HUES64 (cell line): ENCODE measurements at regions not wholly inside any gene's neighbourhood (a gene's known extent, or its start where the extent isn't known, plus 50 kb on each side); places are given as distances from the start of the nearest gene placed in this dataset.

Experiments used
- H3K27ac ChIP-seq: 2 replicates; pipeline ENCODE4 v1.7.0; 2013; ENCODE audit warnings: low read depth, low read length, inconsistent platforms
- H3K27me3 ChIP-seq: 2 replicates; pipeline ENCODE4 v1.6.1; 2013; ENCODE audit warnings: mild to moderate bottlenecking, low read length; ENCODE audit not compliant: insufficient read depth
- H3K36me3 ChIP-seq: 2 replicates; pipeline ENCODE4 v1.6.1; 2013; ENCODE audit warnings: mild to moderate bottlenecking, low read length; ENCODE audit not compliant: insufficient read depth
- H3K4me1 ChIP-seq: 2 replicates; pipeline ENCODE4 v1.6.1; 2013; ENCODE audit warnings: mild to moderate bottlenecking, low read length, moderate library complexity; ENCODE audit not compliant: insufficient read depth
- H3K4me3 ChIP-seq: 2 replicates; pipeline ENCODE4 v1.5.1; 2013; ENCODE audit warnings: mild to moderate bottlenecking, low read length, moderate library complexity
- H3K9ac ChIP-seq: 2 replicates; pipeline ENCODE4 v1.6.1; 2013; ENCODE audit warnings: mild to moderate bottlenecking, low read depth, low read length
- H3K9me3 ChIP-seq: 2 replicates; pipeline ENCODE4 v1.6.1; 2013; ENCODE audit warnings: low read depth, low read length; ENCODE audit not compliant: insufficient read depth
- WGBS: fragments of 150-250, 120-280 bp; methylation state at CpG from one replicate; pipeline ENCODE4 v1.1.7; 2013; ENCODE audit warnings: missing lambda C conversion rate; 5-methylcytosine and 5-hydroxymethylcytosine counted together

GRCh38 chr1:30284728-30285475 lies 438.5 kb downstream of the MATN1 start:
- Histone ChIP-seq H3K27me3 (no peaks in the 10 kb centered on the region), H3K9me3 (no peaks in the 10 kb centered on the region), H3K9ac (no peak overlapping the region), H3K27ac (no peak overlapping the region), H3K36me3 (no peaks in the 10 kb centered on the region), H3K4me3 (no peak overlapping the region), H3K4me1 (no peaks in the 10 kb centered on the region)
- WGBS: 93% methylated on average over 17 of the region's 17 CpGs

DNA sequence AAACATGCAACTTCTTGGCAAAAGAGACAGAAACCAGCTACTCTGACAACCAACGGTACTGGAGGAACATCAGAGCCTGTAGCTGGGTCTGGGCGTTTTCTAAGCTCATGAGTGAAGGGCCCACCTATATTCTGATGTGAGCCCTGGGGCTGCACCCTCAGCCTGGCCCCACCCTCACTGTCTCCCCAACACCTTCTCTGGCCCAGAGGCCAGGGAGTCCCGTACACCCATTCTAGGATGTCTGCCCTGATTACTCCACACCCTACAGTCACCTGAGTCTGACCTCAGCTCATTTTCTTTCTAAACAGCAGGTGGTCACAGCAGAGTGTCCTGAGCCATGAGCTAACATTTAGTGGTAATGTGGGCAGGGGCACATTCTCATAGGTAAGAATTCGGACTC lies 439.2 kb downstream of the MATN1 start:
- Histone ChIP-seq H3K4me3 (no peak overlapping the region), H3K27me3 (no peaks in the 10 kb centered on the region), H3K27ac (no peak overlapping the region), H3K36me3 (no peaks in the 10 kb centered on the region), H3K4me1 (no peaks in the 10 kb centered on the region), H3K9ac (no peak overlapping the region), H3K9me3 (no peaks in the 10 kb centered on the region)
- WGBS: 89% methylated on average over 4 of the region's 4 CpGs

DNA sequence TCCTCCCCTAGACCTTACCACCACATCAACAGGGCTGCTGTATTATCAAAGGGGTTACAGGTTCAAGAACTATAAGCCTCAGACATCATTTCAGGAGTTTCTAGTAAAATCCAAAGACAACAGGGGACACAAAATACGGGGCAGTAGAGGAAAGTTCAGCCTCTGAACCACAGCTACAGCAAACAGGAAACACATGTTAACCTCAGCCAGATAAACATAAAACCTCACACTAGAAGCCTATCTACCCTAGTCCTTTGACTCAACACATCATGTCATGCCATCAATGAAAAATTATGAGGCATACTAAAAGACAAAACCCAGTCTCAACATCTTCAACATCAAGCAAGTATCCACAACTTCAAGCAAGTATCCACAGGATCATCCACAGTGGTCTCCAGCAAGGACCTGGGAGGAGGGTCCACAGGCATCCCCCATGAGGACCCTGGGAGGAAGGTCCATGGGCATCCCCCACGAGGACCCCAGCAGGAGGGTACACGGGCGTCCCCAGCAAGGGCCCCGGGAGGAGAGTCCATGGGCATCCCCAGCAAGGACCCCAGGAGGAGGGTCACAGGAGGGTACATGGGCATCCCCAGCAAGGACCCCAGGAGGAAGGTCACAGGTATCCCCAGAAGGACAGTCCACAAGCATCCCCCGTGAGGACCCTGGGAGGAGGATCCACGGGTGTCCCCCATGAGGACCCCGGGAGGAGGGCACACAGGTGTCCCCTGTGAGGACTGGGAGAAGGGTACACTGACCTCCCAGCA lies 440.0 kb downstream of the MATN1 start:
- 94% methylated on average over 8 of the region's 8 CpGs for WGBS
- no peaks in the 10 kb centered on the region for H3K4me1 ChIP-seq
- H3K4me3 ChIP-seq: no peak overlapping the region
- no peak overlapping the region for H3K9ac ChIP-seq
- H3K36me3 ChIP-seq: no peaks in the 10 kb centered on the region
- no peaks in the 10 kb centered on the region for H3K27me3 ChIP-seq
- no peak overlapping the region for H3K27ac ChIP-seq
- no peaks in the 10 kb centered on the region for H3K9me3 ChIP-seq

DNA sequence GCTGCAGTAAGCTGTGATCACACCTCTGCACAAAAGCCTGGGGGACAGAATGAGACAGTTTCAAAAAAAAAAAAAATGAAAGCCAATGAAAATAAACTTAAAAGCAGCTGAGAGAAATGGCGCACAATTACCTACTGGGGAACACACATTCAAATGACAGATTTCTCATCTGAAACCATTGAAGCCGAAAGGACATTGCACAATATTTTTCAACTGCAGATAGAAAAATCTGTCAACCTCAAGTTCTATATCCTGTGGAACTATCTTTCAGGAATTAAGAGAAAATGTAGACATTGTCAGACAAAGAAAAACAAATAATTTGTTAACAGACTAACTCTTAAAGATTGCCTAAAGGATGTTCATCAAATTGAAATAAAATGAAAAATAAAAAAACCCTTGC lies 442.8 kb downstream of the MATN1 start:
- H3K9ac ChIP-seq: no peak overlapping the region
- no peaks in the 10 kb centered on the region for H3K36me3 ChIP-seq
- H3K27me3 ChIP-seq: no peaks in the 10 kb centered on the region
- WGBS: 95% methylated on average over 2 of the region's 2 CpGs
- no peaks in the 10 kb centered on the region for H3K9me3 ChIP-seq
- no peaks in the 10 kb centered on the region for H3K4me1 ChIP-seq
- H3K27ac ChIP-seq: no peak overlapping the region
- no peak overlapping the region for H3K4me3 ChIP-seq

- Histone ChIP-seq H3K27ac (no peak overlapping the region), H3K4me1 (no peaks in the 10 kb centered on the region)
- WGBS: 86% methylated on average over 6 of the region's 6 CpGs
These were observed 445.5 kb downstream of the MATN1 start for GRCh38 chr1:30277911-30278310.

GRCh38 chr1:30277415-30277814 lies 446.0 kb downstream of the MATN1 start:
- WGBS: 88% methylated on average over 1 of the region's 1 CpG
- Histone ChIP-seq H3K27me3 (no peaks in the 10 kb centered on the region), H3K4me3 (no peak overlapping the region), H3K27ac (no peak overlapping the region), H3K4me1 (no peaks in the 10 kb centered on the region), H3K36me3 (no peaks in the 10 kb centered on the region), H3K9ac (no peak overlapping the region), H3K9me3 (peaks cover 6% of the 10 kb centered on the region)

More at GRCh38 chr1:30277911-30278310, 445.5 kb downstream of the MATN1 start:
- Histone ChIP-seq H3K4me3 (no peak overlapping the region), H3K36me3 (no peaks in the 10 kb centered on the region), H3K27me3 (no peaks in the 10 kb centered on the region), H3K9ac (no peak overlapping the region), H3K9me3 (peaks cover 6% of the 10 kb centered on the region)

GRCh38 chr1:30275926-30276764 lies 447.2 kb downstream of the MATN1 start:
- Histone ChIP-seq H3K4me1 (no peaks in the 10 kb centered on the region), H3K27me3 (no peaks in the 10 kb centered on the region), H3K27ac (no peak overlapping the region), H3K9me3 (peaks cover 6% of the 10 kb centered on the region), H3K9ac (no peak overlapping the region), H3K4me3 (no peak overlapping the region), H3K36me3 (no peaks in the 10 kb centered on the region)
- WGBS: 92% methylated on average over 15 of the region's 15 CpGs

DNA sequence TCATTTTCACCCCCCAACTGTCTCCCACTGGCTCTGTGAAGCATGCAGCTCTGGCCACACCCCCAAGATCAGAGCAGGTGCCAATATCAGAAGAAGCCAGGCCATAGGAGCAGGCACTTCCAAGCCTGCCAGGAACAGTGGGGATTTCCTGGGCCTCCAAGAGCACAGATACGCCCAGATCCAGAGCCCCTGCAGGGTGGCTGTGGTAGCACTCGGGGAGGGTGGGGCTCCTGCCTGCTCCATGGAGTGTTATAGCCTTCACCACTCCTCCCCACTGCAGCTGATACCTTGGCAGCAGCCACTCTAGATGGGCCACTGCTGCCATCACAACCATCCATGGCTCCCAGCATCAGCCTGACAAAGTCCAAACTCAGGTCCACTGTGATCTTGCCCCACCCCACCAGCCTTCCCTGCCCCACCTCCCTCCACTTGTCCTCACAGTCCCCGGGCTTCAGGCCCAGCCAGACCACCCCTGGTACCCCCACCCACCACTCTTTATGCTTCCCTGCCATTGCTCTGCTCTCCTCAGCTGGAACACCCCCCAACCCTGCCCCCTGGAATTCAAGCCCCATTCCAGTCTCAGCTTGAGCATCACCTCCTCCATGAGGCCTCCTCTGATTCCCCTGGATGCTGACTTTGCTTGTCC lies 448.3 kb downstream of the MATN1 start:
- H3K4me1 ChIP-seq: no peaks in the 10 kb centered on the region
- H3K9me3 ChIP-seq: peaks cover 6% of the 10 kb centered on the region
- H3K9ac ChIP-seq: no peak overlapping the region
- H3K27ac ChIP-seq: no peak overlapping the region
- WGBS: 73% methylated on average over 3 of the region's 3 CpGs
- no peaks in the 10 kb centered on the region for H3K36me3 ChIP-seq
- H3K4me3 ChIP-seq: no peak overlapping the region
- no peaks in the 10 kb centered on the region for H3K27me3 ChIP-seq

DNA sequence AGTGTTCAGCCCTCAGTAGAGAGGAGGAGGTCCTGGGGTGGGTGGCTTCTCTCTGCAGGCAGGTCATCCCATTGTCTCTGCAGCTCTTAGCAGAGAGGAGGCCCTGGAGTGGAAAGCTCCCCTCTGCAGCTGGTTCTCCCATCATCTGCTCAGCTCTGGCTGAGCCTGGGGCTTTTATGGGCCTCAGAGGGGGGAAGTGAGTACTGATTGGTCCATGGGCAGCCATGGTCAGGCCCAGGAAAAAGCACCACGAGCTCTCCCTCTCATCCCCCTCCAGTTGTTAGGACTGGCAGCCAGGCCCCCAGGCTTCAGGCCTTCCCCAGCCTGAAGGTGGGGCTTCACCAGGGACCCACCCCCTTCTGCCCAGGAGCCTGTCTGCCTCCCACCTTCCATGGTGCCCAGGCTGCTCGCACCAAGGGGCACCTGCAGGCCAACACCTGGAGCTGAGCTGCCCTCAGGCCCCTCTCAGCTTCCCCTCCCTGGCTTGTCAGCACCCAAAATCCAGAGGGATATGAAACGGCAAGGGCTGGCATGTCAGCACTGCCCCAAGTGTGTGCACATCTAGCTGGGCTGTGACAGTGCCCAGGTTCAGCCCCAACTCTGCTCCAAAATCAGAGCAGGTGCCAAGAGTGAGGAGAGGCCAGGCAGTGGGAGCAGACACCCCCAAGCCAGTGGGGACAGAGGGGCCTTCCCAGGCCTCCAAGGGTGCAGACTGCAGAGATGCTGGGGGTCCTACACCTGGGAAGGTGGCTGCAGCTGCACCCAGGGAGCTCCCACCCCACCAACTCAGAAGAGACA lies 449.0 kb downstream of the MATN1 start:
- H3K27ac ChIP-seq: no peak overlapping the region
- peaks cover 6% of the 10 kb centered on the region for H3K9me3 ChIP-seq
- WGBS: 60% methylated on average over 3 of the region's 3 CpGs
- no peaks in the 10 kb centered on the region for H3K27me3 ChIP-seq
- H3K36me3 ChIP-seq: no peaks in the 10 kb centered on the region
- H3K4me1 ChIP-seq: no peaks in the 10 kb centered on the region
- H3K9ac ChIP-seq: no peak overlapping the region
- no peak overlapping the region for H3K4me3 ChIP-seq

- no peak overlapping the region for H3K27ac ChIP-seq
- H3K4me3 ChIP-seq: no peak overlapping the region
- 96% methylated on average over 5 of the region's 5 CpGs for WGBS
These were observed 449.9 kb downstream of the MATN1 start for GRCh38 chr1:30273456-30273855.

More at GRCh38 chr1:30273456-30273855, 449.9 kb downstream of the MATN1 start:
- H3K9me3 ChIP-seq: peaks cover 6% of the 10 kb centered on the region
- H3K27me3 ChIP-seq: no peaks in the 10 kb centered on the region
- H3K9ac ChIP-seq: no peak overlapping the region
- no peaks in the 10 kb centered on the region for H3K36me3 ChIP-seq
- H3K4me1 ChIP-seq: no peaks in the 10 kb centered on the region
